ENCODE measurements at regions not wholly inside any gene's neighbourhood (a gene's known extent, or its start where the extent isn't known, plus 50 kb on each side); places are given as distances from the start of the nearest gene placed in this dataset.

GRCh38 chrX:126064901-126065541 is 101.1 kb downstream of the DCAF12L2 start:
- H3K27ac ChIP-seq: no peak overlapping the region
- H3K4me3 ChIP-seq: no peak overlapping the region
- no peaks in the 10 kb centered on the region for H3K9me3 ChIP-seq
- no peaks in the 10 kb centered on the region for H3K4me1 ChIP-seq
- 74% methylated on average over 7 of the region's 9 CpGs for WGBS
- no peaks in the 10 kb centered on the region for H3K27me3 ChIP-seq
- peak; percentile 38 to 44 for DNase-seq (ENCODE audit: low spot score in 2 of 2)
- TF ChIP-seq POLR2A (IDR thresholded peaks at IDR 0.05) (no peak), POLR2AphosphoS5 (IDR thresholded peaks at IDR 0.05) (no peak), EP300 (IDR thresholded peaks at IDR 0.05) (no peak)
- TF ChIP-seq, protein P1, sequence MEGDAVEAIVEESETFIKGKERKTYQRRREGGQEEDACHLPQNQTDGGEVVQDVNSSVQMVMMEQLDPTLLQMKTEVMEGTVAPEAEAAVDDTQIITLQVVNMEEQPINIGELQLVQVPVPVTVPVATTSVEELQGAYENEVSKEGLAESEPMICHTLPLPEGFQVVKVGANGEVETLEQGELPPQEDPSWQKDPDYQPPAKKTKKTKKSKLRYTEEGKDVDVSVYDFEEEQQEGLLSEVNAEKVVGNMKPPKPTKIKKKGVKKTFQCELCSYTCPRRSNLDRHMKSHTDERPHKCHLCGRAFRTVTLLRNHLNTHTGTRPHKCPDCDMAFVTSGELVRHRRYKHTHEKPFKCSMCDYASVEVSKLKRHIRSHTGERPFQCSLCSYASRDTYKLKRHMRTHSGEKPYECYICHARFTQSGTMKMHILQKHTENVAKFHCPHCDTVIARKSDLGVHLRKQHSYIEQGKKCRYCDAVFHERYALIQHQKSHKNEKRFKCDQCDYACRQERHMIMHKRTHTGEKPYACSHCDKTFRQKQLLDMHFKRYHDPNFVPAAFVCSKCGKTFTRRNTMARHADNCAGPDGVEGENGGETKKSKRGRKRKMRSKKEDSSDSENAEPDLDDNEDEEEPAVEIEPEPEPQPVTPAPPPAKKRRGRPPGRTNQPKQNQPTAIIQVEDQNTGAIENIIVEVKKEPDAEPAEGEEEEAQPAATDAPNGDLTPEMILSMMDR (IDR thresholded peaks at IDR 0.05): no peak
- no peaks in the 10 kb centered on the region for H3K36me3 ChIP-seq

GRCh38 chrX:126065901-126066660 is 100.0 kb downstream of the DCAF12L2 start:
- no peaks in the 10 kb centered on the region for H3K4me1 ChIP-seq
- H3K9me3 ChIP-seq: no peaks in the 10 kb centered on the region
- DNase-seq (ENCODE audit: low spot score in 2 of 2): peak in 1 of 2 donors; percentile 41
- no peaks in the 10 kb centered on the region for H3K36me3 ChIP-seq
- H3K4me3 ChIP-seq: no peak overlapping the region
- WGBS: 82% methylated on average over 9 of the region's 17 CpGs
- no peaks in the 10 kb centered on the region for H3K27me3 ChIP-seq
- no peak overlapping the region for H3K27ac ChIP-seq
- TF ChIP-seq EP300 (IDR thresholded peaks at IDR 0.05) (no peak), POLR2AphosphoS5 (IDR thresholded peaks at IDR 0.05) (no peak), POLR2A (IDR thresholded peaks at IDR 0.05) (no peak)
- TF ChIP-seq, protein P1 (IDR thresholded peaks at IDR 0.05): no peak
